ENCODE measurements at regions not wholly inside any gene's neighbourhood (a gene's known extent, or its start where the extent isn't known, plus 50 kb on each side); places are given as distances from the start of the nearest gene placed in this dataset.
"Not testable (repeated sequence)": the region's sequence is repeated elsewhere in the genome, so short reads cannot be mapped to it uniquely, and the experiment has no call there.

- not testable (repeated sequence) for DNase-seq
Observed at GRCh38 chr7:119968411-119968810, 304.6 kb upstream of the KCND2 start.

GRCh38 chr7:119969054-119969453 lies 303.9 kb upstream of the KCND2 start:
- no peak for DNase-seq

GRCh38 chr7:119969763-119970162 lies 303.2 kb upstream of the KCND2 start:
- DNase-seq: no peak

- no peak for DNase-seq
Observed at GRCh38 chr7:119974972-119975371, 298.0 kb upstream of the KCND2 start.

- no peak for DNase-seq
Observed at GRCh38 chr7:119982884-119983283, 290.1 kb upstream of the KCND2 start.

- no peak for DNase-seq
Observed at GRCh38 chr7:119983468-119983867, 289.5 kb upstream of the KCND2 start.

GRCh38 chr7:119984247-119984646 lies 288.7 kb upstream of the KCND2 start:
- no peak for DNase-seq

- no peak for DNase-seq
Observed at GRCh38 chr7:119988401-119988800, 284.6 kb upstream of the KCND2 start.

- no peak for DNase-seq
Observed at GRCh38 chr7:119994928-119995327, 278.0 kb upstream of the KCND2 start.

- no peak for DNase-seq
Observed at GRCh38 chr7:119996634-119997033, 276.3 kb upstream of the KCND2 start.

- no peak for DNase-seq
Observed at GRCh38 chr7:119999738-120000475, 273.1 kb upstream of the KCND2 start.

- DNase-seq: no peak
Observed at GRCh38 chr7:120005720-120006119, 267.3 kb upstream of the KCND2 start.

GRCh38 chr7:120014301-120014700 lies 258.7 kb upstream of the KCND2 start:
- DNase-seq: not testable (repeated sequence)

GRCh38 chr7:120014925-120015465 lies 258.0 kb upstream of the KCND2 start:
- no peak for DNase-seq

- DNase-seq: no peak
Observed at GRCh38 chr7:120021085-120021484, 251.9 kb upstream of the KCND2 start.

GRCh38 chr7:120023494-120024167 lies 249.3 kb upstream of the KCND2 start:
- no peak for DNase-seq

GRCh38 chr7:120028636-120029035 lies 244.3 kb upstream of the KCND2 start:
- DNase-seq: no peak

GRCh38 chr7:120030876-120031275 lies 242.1 kb upstream of the KCND2 start:
- DNase-seq: no peak

GRCh38 chr7:120033114-120033513 lies 239.9 kb upstream of the KCND2 start:
- no peak for DNase-seq

GRCh38 chr7:120039138-120039537 lies 233.8 kb upstream of the KCND2 start:
- DNase-seq: no peak

- DNase-seq: no peak
Observed at GRCh38 chr7:120041798-120042197, 231.2 kb upstream of the KCND2 start.

GRCh38 chr7:120043250-120043649 lies 229.7 kb upstream of the KCND2 start:
- DNase-seq: no peak

GRCh38 chr7:120052884-120053382 lies 220.0 kb upstream of the KCND2 start:
- peak; percentile 10 for DNase-seq

GRCh38 chr7:120053390-120053961 lies 219.5 kb upstream of the KCND2 start:
- DNase-seq: no peak

All from suppressor macrophage treated with lipopolysaccharide for 4 hours (primary cell).